ENCODE measurements at regions not wholly inside any gene's neighbourhood (a gene's known extent, or its start where the extent isn't known, plus 50 kb on each side); places are given as distances from the start of the nearest gene placed in this dataset.

DNA sequence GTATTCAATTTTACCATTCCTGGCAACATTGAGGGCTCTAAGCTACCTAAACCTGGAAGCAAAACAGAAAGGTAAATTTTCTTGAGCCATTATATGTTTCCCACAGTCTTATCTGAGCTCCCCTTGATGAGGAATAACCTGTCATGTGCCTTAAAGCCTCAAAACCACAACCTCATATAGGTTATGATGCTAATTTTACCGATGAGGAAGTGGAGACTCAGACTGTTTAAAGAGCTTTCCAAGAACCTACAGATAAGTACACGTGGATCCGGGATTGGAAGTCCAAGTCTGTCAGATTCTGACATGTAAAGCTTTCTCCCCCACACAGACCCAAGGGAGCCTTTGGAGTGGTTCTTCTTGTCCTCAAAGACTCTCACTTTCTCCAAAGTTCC, 140.5 kb downstream of the SEMA6D start:
- H3K4me3 ChIP-seq = no peak overlapping the region
- no peak for ATAC-seq (ENCODE audit: insufficient number of reproducible peaks, low FRiP score, low read depth)
- no peak overlapping the region for H3K27ac ChIP-seq
- DNase-seq (ENCODE audit: low spot score) = no peak
- no peaks in the 10 kb centered on the region for H3K36me3 ChIP-seq
- no peak for TF ChIP-seq CTCF (IDR thresholded peaks at IDR 0.05)
- no peaks in the 10 kb centered on the region for H3K4me1 ChIP-seq (ENCODE audit: control insufficient read depth in 1 of 2, low read depth in 2 of 2)
- no peaks in the 10 kb centered on the region for H3K27me3 ChIP-seq (replicated peaks; ENCODE audit: insufficient read depth)
- H3K9me3 ChIP-seq = no peaks in the 10 kb centered on the region

DNA sequence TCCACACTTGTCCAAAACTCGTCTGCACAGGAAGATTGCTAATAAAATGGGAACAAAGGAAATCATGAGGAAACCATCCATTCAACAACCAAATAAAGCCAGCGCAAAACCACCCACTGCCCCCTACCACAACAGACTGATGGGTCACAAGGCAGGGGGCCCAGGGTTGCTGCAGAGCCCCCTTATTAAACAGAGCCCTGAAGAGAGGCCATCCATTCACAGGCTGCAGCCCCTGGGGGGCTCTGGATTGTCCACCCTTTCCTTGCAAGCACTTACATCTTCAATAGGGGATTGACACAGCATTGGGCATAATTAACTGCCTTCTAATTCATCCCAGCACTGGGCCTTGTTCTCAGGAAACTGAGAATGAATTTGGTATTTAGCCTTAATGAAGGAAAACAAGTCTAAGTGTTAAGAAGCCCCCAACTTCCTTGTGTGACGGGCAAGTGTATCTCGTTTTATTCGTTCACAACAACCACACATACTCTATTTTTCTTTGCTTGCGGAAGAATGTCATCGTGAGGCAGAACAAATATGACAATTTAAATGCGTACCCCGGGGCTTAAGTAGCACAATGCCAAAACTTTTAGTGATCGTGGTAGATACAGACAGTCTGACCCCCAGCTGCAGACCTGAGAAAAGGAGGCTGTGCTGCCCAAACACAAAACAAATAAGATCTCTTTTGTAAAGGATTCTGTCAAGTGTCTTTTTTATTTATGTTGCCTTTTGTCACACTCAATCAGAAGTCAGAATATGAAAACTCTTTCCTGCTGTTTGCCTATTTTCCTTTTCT, 144.0 kb downstream of the SEMA6D start:
- no peaks in the 10 kb centered on the region for H3K36me3 ChIP-seq
- H3K4me3 ChIP-seq = no peak overlapping the region
- H3K4me1 ChIP-seq (ENCODE audit: control insufficient read depth in 1 of 2, low read depth in 2 of 2) = no peaks in the 10 kb centered on the region
- ATAC-seq (ENCODE audit: insufficient number of reproducible peaks, low FRiP score, low read depth) = no peak
- no peak for DNase-seq (ENCODE audit: low spot score)
- H3K27ac ChIP-seq = no peak overlapping the region
- H3K27me3 ChIP-seq (replicated peaks; ENCODE audit: insufficient read depth) = no peaks in the 10 kb centered on the region
- peaks cover 4% of the 10 kb centered on the region for H3K9me3 ChIP-seq
- TF ChIP-seq CTCF (IDR thresholded peaks at IDR 0.05) = no peak

DNA sequence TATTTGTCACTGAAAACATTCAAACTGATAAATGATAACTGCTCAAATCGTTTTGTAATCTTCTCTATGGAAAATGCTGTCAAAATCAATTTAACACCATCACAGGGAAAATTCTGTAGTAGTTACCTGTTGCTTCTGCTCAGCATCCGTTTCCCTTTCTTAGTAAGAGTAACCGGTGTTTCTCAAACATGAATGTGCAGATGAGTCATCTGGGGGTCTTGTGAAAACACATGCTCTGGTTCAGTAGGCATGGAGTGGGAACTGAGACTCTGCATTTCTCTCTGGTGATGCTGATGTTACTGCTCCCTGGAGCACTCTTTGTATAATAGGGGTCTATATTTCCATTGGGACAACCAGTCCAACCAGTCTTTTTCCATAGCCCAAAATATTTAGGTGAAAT, 145.1 kb downstream of the SEMA6D start:
- ATAC-seq (ENCODE audit: insufficient number of reproducible peaks, low FRiP score, low read depth) (no peak), DNase-seq (ENCODE audit: low spot score) (no peak)
- TF ChIP-seq CTCF (IDR thresholded peaks at IDR 0.05) = no peak
- Histone ChIP-seq H3K27ac (no peak overlapping the region), H3K36me3 (no peaks in the 10 kb centered on the region), H3K9me3 (peaks cover 4% of the 10 kb centered on the region), H3K4me3 (no peak overlapping the region), H3K4me1 (ENCODE audit: control insufficient read depth in 1 of 2, low read depth in 2 of 2) (no peaks in the 10 kb centered on the region), H3K27me3 (replicated peaks; ENCODE audit: insufficient read depth) (no peaks in the 10 kb centered on the region)

- Histone ChIP-seq H3K27me3 (replicated peaks; ENCODE audit: insufficient read depth) (no peaks in the 10 kb centered on the region), H3K4me1 (ENCODE audit: control insufficient read depth in 1 of 2, low read depth in 2 of 2) (peaks cover 0 to 5% of the 10 kb centered on the region in 2 donors), H3K27ac (no peak overlapping the region), H3K4me3 (no peak overlapping the region), H3K36me3 (no peaks in the 10 kb centered on the region), H3K9me3 (peaks cover 4% of the 10 kb centered on the region)
- TF ChIP-seq CTCF (IDR thresholded peaks at IDR 0.05) = no peak
- DNase-seq (ENCODE audit: low spot score) (no peak), ATAC-seq (ENCODE audit: insufficient number of reproducible peaks, low FRiP score, low read depth) (no peak)
Observed at GRCh38 chr15:47866446-47866845, 149.1 kb downstream of the SEMA6D start.

GRCh38 chr15:47870300-47870955, 153.1 kb downstream of the SEMA6D start:
- H3K4me3 ChIP-seq = no peak overlapping the region
- H3K4me1 ChIP-seq (ENCODE audit: control insufficient read depth in 1 of 2, low read depth in 2 of 2) = peaks cover 7 to 22% of the 10 kb centered on the region in 2 donors
- ATAC-seq (ENCODE audit: insufficient number of reproducible peaks, low FRiP score, low read depth) = no peak
- no peaks in the 10 kb centered on the region for H3K27me3 ChIP-seq (replicated peaks; ENCODE audit: insufficient read depth)
- DNase-seq (ENCODE audit: low spot score) = no peak
- H3K27ac ChIP-seq = no peak overlapping the region
- TF ChIP-seq CTCF (IDR thresholded peaks at IDR 0.05) = no peak
- peaks cover 4% of the 10 kb centered on the region for H3K9me3 ChIP-seq
- no peaks in the 10 kb centered on the region for H3K36me3 ChIP-seq

All from thoracic aorta (tissue), 2 donors.